Stomach (tissue), 4 donors: ENCODE measurements at regions not wholly inside any gene's neighbourhood (a gene's known extent, or its start where the extent isn't known, plus 50 kb on each side); places are given as distances from the start of the nearest gene placed in this dataset.

Experiments
- EP300 ChIP-seq: sonication (generic); formaldehyde crosslinking; IDR thresholded peaks from one replicate; pipeline ENCODE4 v1.6.1; 2017; ENCODE audit warnings: antibody characterized with exemption
- POLR2A ChIP-seq, 4 donors: fragments of 450-650 bp; IDR thresholded peaks; one replicate each; pipeline ENCODE4 v1.6.1; 2016; ENCODE audit warnings: antibody characterized with exemption in 4 of 4, control low read depth in 2 of 4, mild to moderate bottlenecking in 1 of 4, moderate library complexity in 1 of 4
- TF ChIP-seq, protein P1 (sequence below), 7 experiments: fragments of 450-650 bp in 4 of 7; fragments of 200-600 bp in 3 of 7; sonication (generic) in 3 of 7; IDR thresholded peaks; one replicate each; pipeline ENCODE4 v1.5.1; 2016 to 2019; ENCODE audit warnings: antibody characterized with exemption in 7 of 7, control low read depth in 2 of 7, mild to moderate bottlenecking in 1 of 7

DNA sequence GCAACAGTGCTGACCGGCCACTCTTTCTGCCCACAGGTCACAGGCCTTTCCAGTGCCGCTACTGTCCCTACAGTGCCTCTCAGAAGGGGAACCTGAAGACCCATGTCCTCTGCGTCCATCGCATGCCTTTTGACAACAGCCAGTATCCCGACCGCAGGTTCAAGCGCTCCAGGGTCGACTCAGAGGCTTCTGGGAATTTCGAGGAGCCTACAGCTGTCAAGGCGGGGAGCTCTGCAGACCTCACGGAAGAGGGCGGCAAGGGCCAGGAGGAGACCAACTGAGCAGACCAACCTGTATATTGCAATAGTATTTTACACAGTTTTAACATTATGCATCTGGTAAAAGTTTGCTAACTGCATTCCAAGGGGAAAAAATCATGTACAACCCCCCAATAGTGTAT is 338.5 kb downstream of the ZNF536 start:
- TF ChIP-seq EP300, result no peak
- TF ChIP-seq, protein P1, sequence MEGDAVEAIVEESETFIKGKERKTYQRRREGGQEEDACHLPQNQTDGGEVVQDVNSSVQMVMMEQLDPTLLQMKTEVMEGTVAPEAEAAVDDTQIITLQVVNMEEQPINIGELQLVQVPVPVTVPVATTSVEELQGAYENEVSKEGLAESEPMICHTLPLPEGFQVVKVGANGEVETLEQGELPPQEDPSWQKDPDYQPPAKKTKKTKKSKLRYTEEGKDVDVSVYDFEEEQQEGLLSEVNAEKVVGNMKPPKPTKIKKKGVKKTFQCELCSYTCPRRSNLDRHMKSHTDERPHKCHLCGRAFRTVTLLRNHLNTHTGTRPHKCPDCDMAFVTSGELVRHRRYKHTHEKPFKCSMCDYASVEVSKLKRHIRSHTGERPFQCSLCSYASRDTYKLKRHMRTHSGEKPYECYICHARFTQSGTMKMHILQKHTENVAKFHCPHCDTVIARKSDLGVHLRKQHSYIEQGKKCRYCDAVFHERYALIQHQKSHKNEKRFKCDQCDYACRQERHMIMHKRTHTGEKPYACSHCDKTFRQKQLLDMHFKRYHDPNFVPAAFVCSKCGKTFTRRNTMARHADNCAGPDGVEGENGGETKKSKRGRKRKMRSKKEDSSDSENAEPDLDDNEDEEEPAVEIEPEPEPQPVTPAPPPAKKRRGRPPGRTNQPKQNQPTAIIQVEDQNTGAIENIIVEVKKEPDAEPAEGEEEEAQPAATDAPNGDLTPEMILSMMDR (IDR thresholded peaks at IDR 0.05), result no peak
- no peak for TF ChIP-seq POLR2A (IDR thresholded peaks at IDR 0.05)
